ENCODE measurements at regions not wholly inside any gene's neighbourhood (a gene's known extent, or its start where the extent isn't known, plus 50 kb on each side); places are given as distances from the start of the nearest gene placed in this dataset.

- Mint-ChIP-seq H3K36me3 (ENCODE audit: low read depth) (no peaks in the 10 kb centered on the region), H3K27me3 (peaks cover 56% of the 10 kb centered on the region), H3K4me1 (ENCODE audit: low read depth) (peaks cover 21% of the 10 kb centered on the region), H3K27ac (no peak overlapping the region), H3K9me3 (no peaks in the 10 kb centered on the region), H3K4me3 (no peak overlapping the region)
- DNase-seq, result no peak
Observed at GRCh38 chr14:61185534-61185933, 95.6 kb downstream of the TMEM30B start.

DNA sequence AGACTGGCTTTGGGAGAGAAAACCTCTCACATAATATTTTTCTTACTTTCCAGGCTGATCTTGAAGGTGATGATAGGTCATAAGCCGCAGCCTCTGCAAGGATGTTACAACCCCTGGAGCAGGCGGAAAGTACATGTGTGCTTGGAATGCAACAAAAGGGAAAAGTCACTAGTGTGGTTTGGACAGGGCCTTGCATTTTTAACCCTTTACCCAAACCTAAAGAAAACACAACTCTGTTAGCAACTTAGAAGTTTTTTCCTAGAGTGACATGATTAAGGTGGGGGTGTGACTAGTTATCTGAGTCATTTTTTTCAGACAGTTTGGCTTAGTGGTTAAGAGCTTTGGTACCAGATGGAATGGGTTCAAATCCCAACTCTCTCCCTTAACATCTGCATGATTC is 97.0 kb downstream of the TMEM30B start:
- H3K4me3 Mint-ChIP-seq, result no peak overlapping the region
- H3K27me3 Mint-ChIP-seq, result peaks cover 46% of the 10 kb centered on the region
- H3K4me1 Mint-ChIP-seq (ENCODE audit: low read depth), result peaks cover 19% of the 10 kb centered on the region
- no peak overlapping the region for H3K27ac Mint-ChIP-seq
- H3K9me3 Mint-ChIP-seq, result no peaks in the 10 kb centered on the region
- no peaks in the 10 kb centered on the region for H3K36me3 Mint-ChIP-seq (ENCODE audit: low read depth)
- DNase-seq, result no peak

DNA sequence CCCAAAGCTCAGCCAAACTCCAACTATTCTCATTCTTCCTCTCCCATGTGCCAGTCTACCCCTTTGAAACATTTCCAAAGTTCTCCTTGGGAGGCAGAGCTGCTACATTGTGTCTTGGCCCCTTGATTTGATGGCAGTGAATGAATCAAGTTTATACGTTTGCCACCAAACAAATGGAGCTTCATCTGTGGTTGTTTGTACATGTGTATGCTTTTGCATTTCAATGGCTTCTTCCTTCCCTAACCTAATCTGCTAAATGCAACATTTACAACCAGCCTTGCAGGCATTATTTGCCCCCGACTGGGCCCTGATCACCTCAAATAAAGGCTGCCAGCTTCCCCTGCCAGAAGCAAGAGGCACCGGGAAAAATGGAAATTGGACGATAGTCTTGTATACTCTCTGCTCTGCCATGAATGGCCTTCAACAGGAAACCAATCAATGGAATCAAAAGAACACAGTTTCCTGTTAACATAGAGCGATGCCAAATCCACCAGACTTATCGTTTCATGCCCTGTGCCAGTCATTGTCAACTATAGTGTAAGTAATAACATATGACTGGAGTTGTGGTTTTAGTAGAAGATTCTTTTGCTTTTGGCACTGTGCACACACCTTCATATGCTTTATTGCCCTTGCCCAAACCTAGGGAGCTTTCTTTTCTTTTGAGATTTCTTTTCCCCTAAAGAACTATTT is 97.8 kb downstream of the TMEM30B start:
- Mint-ChIP-seq H3K36me3 (ENCODE audit: low read depth) (no peaks in the 10 kb centered on the region), H3K4me1 (ENCODE audit: low read depth) (peaks cover 24% of the 10 kb centered on the region), H3K9me3 (no peaks in the 10 kb centered on the region), H3K27ac (no peak overlapping the region), H3K4me3 (no peak overlapping the region), H3K27me3 (peaks cover 46% of the 10 kb centered on the region)
- no peak for DNase-seq

- DNase-seq, result no peak
- Mint-ChIP-seq H3K9me3 (no peaks in the 10 kb centered on the region), H3K27ac (no peak overlapping the region), H3K36me3 (ENCODE audit: low read depth) (no peaks in the 10 kb centered on the region), H3K4me1 (ENCODE audit: low read depth) (peaks cover 52% of the 10 kb centered on the region), H3K4me3 (no peak overlapping the region), H3K27me3 (peaks cover 27% of the 10 kb centered on the region)
Observed at GRCh38 chr14:61179796-61180398, 101.2 kb downstream of the TMEM30B start.

- Mint-ChIP-seq H3K27me3 (peaks cover 20% of the 10 kb centered on the region), H3K27ac (peak overlapping the region; percentile 81), H3K36me3 (ENCODE audit: low read depth) (no peaks in the 10 kb centered on the region), H3K4me1 (ENCODE audit: low read depth) (peaks cover 55% of the 10 kb centered on the region), H3K9me3 (no peaks in the 10 kb centered on the region), H3K4me3 (peak overlapping the region; percentile 57)
- no peak for DNase-seq
Observed at GRCh38 chr14:61179061-61179690, 102.0 kb downstream of the TMEM30B start.

DNA sequence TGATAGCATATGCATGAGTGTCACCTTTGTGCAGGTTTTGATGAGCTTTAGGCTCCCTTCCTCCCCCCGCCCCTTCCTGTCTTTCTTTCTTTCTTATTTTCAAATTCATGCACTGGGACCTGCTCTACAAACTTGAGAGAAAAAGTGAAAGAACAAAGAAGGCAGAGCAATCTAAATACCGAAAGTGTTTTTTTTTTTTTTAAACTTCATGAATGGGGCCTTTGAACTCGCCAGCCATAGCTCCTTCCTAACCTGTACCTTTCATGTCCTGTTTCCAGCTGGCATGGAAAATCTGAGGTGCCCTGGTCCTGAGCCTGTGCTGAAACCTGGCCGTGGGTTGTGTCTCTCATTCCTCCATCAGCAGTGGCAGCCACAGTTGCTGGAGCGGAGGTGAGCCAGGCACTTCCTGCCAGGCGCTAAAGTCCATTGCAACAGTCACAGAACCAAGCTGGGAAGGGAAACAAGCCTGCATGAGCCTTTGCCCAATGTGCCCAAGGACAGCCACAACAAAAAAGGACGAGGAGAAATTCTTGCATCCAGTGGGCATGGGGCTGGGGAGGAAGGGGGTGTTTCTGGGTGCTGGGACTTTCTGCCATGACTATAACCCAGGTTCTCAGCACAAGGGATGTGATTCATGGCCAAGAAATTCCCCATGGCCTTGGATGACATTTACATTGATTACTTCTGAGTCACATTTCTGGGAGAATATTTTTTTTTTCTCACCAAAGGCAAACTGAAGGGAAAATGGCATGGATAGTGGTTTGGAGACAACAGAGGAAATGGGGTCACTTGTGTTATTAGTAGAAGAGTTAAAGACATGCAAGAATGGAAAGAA is 102.7 kb downstream of the TMEM30B start:
- Mint-ChIP-seq H3K27ac (peak overlapping the region; percentile 81), H3K4me3 (peak overlapping the region; percentile 57), H3K36me3 (ENCODE audit: low read depth) (no peaks in the 10 kb centered on the region), H3K4me1 (ENCODE audit: low read depth) (peaks cover 49% of the 10 kb centered on the region), H3K27me3 (peaks cover 17% of the 10 kb centered on the region), H3K9me3 (peaks cover under 1% of the 10 kb centered on the region)
- DNase-seq, result peak; percentile 63

DNA sequence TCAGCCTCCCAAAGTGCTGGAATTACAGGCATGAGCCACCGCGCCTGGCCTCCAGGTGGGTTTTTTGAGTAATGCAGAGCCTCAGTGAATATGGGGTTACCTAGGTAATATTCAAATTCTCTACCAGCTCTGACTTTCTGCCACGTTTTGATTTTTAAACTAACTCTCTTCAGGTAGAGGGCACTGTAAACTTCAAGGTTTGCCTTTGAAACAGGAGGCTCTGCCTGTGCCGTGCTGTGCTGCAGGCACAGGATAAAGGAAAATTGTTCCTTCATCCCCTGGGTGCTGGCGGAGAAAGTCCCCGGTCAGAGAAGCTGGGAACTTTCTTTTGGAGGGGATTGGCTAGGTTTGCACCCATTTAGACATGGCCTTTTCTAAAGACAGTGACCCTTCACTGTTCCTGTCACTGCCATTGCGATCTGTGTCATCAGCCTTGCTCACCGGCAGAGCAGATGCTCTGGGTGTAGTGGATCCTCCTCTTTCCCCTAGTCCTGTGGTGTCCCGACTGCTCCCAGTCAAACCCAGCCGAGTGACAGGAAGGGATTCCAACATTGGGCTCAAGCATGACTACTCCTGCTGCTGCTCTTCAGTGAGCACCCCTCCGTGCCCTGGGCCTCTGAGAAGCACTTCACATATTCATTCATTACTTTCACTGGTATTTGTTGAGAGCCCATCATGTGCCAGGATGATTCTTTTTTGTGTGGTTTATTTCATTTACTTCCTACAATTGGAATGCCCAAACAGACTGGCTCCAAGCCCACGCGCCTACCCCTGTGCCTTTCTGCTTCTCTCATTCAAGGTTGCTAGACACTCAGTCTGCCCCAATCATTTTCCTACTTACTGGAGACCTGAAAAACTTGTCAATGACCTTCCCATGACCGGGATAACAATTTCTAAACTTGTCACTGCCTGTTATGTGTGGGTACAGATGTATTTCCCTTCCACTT is 103.6 kb downstream of the TMEM30B start:
- Mint-ChIP-seq H3K4me1 (ENCODE audit: low read depth) (peaks cover 44% of the 10 kb centered on the region), H3K27ac (peak overlapping the region; percentile 81), H3K9me3 (peaks cover 9% of the 10 kb centered on the region), H3K27me3 (peaks cover 21% of the 10 kb centered on the region), H3K36me3 (ENCODE audit: low read depth) (no peaks in the 10 kb centered on the region), H3K4me3 (peak overlapping the region; percentile 57)
- DNase-seq, result no peak

DNA sequence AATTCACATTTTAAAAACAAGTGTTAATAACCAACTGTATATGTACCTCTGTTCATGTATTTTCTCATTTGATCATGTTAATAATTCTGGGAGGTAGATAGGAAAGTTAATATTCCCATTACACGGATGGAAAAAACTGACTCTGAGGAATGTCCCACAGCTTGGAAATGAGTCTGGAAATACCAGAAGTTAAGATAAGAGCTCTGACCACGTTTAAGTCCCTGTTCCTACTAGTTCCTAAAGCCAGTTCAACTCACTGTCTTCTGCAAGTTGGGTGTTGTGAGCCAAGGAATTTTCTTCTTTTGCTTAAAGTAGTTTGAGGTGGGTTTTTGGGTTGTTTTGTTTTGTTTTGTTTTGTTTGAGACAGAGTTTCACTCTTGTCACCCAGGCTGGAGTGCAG is 104.5 kb downstream of the TMEM30B start:
- DNase-seq, result no peak
- Mint-ChIP-seq H3K27ac (no peak overlapping the region), H3K9me3 (peaks cover 9% of the 10 kb centered on the region), H3K4me3 (no peak overlapping the region), H3K4me1 (ENCODE audit: low read depth) (peaks cover 44% of the 10 kb centered on the region), H3K27me3 (peaks cover 21% of the 10 kb centered on the region), H3K36me3 (ENCODE audit: low read depth) (no peaks in the 10 kb centered on the region)

DNA sequence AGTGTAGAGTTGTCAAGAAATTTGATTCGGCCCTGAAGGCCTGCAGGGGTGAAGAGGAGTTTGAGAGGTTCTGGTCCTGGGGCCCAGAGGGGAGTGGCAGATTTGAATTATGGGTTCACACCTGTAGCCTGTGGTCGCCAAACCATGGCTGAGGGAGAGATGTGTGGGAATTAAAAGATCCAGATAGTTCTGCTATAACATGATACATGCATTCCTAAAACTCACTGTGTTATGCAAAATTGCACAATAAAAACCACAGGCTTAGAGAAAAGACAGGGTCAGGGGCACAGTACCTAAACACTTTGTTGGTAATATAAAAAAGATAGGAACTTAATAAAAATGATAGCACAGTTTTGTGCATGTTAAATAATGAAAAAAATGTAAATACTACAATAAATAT is 106.2 kb downstream of the TMEM30B start:
- DNase-seq, result no peak
- Mint-ChIP-seq H3K9me3 (peaks cover 9% of the 10 kb centered on the region), H3K27ac (no peak overlapping the region), H3K27me3 (peaks cover 29% of the 10 kb centered on the region), H3K36me3 (ENCODE audit: low read depth) (no peaks in the 10 kb centered on the region), H3K4me1 (ENCODE audit: low read depth) (peaks cover 44% of the 10 kb centered on the region), H3K4me3 (no peak overlapping the region)

DNA sequence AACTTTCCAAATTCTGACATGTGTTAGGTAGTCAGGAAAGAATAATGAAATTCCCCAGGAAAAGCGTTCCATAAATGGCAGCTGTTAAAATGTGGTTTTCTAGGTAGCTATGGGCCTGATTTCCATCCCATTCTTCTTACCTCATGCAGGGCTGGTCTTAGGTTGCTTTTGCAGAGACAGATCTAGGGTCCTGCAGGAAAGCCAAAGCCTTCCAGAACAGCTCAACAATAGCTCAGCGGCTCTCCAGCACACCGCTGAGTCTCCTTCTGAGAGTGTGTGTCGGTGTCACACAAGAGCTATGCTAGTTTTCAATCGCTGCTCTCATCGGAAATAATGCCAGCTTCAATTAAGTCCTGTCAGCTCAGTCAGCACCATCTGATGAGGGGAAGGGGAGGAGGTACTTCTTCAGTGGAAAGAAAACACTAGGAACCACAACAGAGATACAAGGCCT is 106.7 kb downstream of the TMEM30B start:
- H3K27ac Mint-ChIP-seq, result no peak overlapping the region
- H3K4me3 Mint-ChIP-seq, result no peak overlapping the region
- H3K27me3 Mint-ChIP-seq, result peaks cover 30% of the 10 kb centered on the region
- H3K4me1 Mint-ChIP-seq (ENCODE audit: low read depth), result peaks cover 44% of the 10 kb centered on the region
- no peak for DNase-seq
- no peaks in the 10 kb centered on the region for H3K36me3 Mint-ChIP-seq (ENCODE audit: low read depth)
- H3K9me3 Mint-ChIP-seq, result peaks cover 9% of the 10 kb centered on the region

DNA sequence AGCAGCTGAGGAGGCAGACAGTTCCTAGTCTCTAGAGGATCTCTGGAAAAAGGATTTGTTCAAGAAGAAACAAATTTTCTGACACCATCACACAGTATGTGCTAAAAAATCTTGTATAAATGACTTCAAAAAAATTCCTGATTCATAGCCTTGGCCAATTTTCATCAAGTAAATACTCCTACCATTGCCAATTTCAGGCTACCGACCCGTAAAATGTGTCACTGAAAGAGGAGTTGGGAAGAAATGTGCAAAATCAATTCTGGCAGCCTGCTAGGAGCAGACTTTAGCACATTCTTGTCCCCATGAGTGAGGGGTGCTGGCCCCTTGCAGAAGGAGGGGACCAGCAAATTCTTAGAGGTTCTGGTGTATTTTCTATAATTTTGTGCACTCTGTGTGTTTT is 109.4 kb downstream of the TMEM30B start:
- Mint-ChIP-seq H3K4me3 (no peak overlapping the region), H3K36me3 (ENCODE audit: low read depth) (no peaks in the 10 kb centered on the region), H3K27me3 (peaks cover 27% of the 10 kb centered on the region), H3K27ac (no peak overlapping the region), H3K9me3 (peaks cover 9% of the 10 kb centered on the region), H3K4me1 (ENCODE audit: low read depth) (peaks cover 21% of the 10 kb centered on the region)
- DNase-seq, result no peak

- peaks cover 9% of the 10 kb centered on the region for H3K9me3 Mint-ChIP-seq
- no peaks in the 10 kb centered on the region for H3K4me1 Mint-ChIP-seq (ENCODE audit: low read depth)
- H3K36me3 Mint-ChIP-seq (ENCODE audit: low read depth), result no peaks in the 10 kb centered on the region
- no peak overlapping the region for H3K27ac Mint-ChIP-seq
- no peak overlapping the region for H3K4me3 Mint-ChIP-seq
- H3K27me3 Mint-ChIP-seq, result peaks cover 37% of the 10 kb centered on the region
- no peak for DNase-seq
Observed at GRCh38 chr14:61168141-61168540, 113.0 kb downstream of the TMEM30B start.

- H3K27me3 Mint-ChIP-seq, result peaks cover 34% of the 10 kb centered on the region
Observed at GRCh38 chr14:61167642-61168041, 113.5 kb downstream of the TMEM30B start.

GRCh38 chr14:61160798-61161197 is 120.3 kb downstream of the TMEM30B start:
- peaks cover 27% of the 10 kb centered on the region for H3K27me3 Mint-ChIP-seq
- no peak overlapping the region for H3K4me3 Mint-ChIP-seq
- H3K4me1 Mint-ChIP-seq (ENCODE audit: low read depth), result no peaks in the 10 kb centered on the region
- H3K27ac Mint-ChIP-seq, result no peak overlapping the region
- H3K9me3 Mint-ChIP-seq, result peaks cover 4% of the 10 kb centered on the region
- H3K36me3 Mint-ChIP-seq (ENCODE audit: low read depth), result no peaks in the 10 kb centered on the region
- DNase-seq, result no peak

More at GRCh38 chr14:61167642-61168041, 113.5 kb downstream of the TMEM30B start:
- Mint-ChIP-seq H3K9me3 (peaks cover 4% of the 10 kb centered on the region), H3K36me3 (ENCODE audit: low read depth) (no peaks in the 10 kb centered on the region), H3K4me3 (no peak overlapping the region), H3K4me1 (ENCODE audit: low read depth) (no peaks in the 10 kb centered on the region), H3K27ac (no peak overlapping the region)
- DNase-seq, result no peak

Measured in activated T-cell treated with anti-CD3 and anti-CD28 coated beads, Interleukin-2, amount 50 U/mL, for 24 hours (primary cell).